Testis (tissue), 2 donors: ENCODE measurements at regions not wholly inside any gene's neighbourhood (a gene's known extent, or its start where the extent isn't known, plus 50 kb on each side); places are given as distances from the start of the nearest gene placed in this dataset.

Source experiments
- POLR2A ChIP-seq: fragments of 450-650 bp; IDR thresholded peaks from one replicate; pipeline ENCODE4 v1.6.1; 2017; ENCODE audit warnings: antibody characterized with exemption, mild to moderate bottlenecking, moderate library complexity
- TF ChIP-seq, protein P1 (sequence below), 3 experiments: fragments of 450-650 bp in 2 of 3; fragments of 200-600 bp in 1 of 3; sonication (generic) in 1 of 3; IDR thresholded peaks; one replicate each; pipeline ENCODE4 v1.5.1; 2016 to 2019; ENCODE audit warnings: antibody characterized with exemption in 3 of 3, mild to moderate bottlenecking in 2 of 3, moderate library complexity in 1 of 3

DNA sequence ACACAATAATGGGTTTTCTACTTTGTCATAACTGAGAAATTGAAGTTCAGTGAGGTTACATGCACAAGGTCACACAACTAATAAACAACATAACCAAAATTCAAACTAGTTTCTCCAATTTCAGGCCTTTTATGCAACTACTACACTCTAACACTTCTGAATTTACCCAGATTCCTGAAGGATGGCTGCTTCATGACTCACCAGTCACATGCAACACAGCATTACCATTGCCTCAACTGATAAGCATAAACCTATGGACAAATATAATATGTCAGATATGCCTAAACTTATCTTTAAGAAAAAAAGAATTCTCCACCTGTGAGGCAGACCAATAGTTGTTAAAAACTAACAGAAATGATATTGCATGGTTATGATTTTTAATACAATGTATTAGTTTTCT, 586.5 kb upstream of the SLC8A1 start:
- TF ChIP-seq, protein P1, sequence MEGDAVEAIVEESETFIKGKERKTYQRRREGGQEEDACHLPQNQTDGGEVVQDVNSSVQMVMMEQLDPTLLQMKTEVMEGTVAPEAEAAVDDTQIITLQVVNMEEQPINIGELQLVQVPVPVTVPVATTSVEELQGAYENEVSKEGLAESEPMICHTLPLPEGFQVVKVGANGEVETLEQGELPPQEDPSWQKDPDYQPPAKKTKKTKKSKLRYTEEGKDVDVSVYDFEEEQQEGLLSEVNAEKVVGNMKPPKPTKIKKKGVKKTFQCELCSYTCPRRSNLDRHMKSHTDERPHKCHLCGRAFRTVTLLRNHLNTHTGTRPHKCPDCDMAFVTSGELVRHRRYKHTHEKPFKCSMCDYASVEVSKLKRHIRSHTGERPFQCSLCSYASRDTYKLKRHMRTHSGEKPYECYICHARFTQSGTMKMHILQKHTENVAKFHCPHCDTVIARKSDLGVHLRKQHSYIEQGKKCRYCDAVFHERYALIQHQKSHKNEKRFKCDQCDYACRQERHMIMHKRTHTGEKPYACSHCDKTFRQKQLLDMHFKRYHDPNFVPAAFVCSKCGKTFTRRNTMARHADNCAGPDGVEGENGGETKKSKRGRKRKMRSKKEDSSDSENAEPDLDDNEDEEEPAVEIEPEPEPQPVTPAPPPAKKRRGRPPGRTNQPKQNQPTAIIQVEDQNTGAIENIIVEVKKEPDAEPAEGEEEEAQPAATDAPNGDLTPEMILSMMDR (IDR thresholded peaks at IDR 0.05): no peak
- TF ChIP-seq POLR2A: no peak
